BE2C (cell line): ENCODE measurements at regions not wholly inside any gene's neighbourhood (a gene's known extent, or its start where the extent isn't known, plus 50 kb on each side); places are given as distances from the start of the nearest gene placed in this dataset.
A peak's percentile ranks its signal among the peaks of the same experiment; 100 is the strongest.

ENCODE experiments used
- DNase-seq: peaks from one replicate; pipeline ENCODE4 v3.0.0-alpha.2; 2020
- H3K27me3 ChIP-seq: fragments of 250-450 bp; sonication (Bioruptor Pico); 2 replicates; pipeline ENCODE4 v1.5.1; 2020; ENCODE audit warnings: mild to moderate bottlenecking
- H3K36me3 ChIP-seq: fragments of 250-450 bp; sonication (Bioruptor Pico); 2 replicates; pipeline ENCODE4 v1.5.1; 2020; ENCODE audit warnings: mild to moderate bottlenecking
- H3K4me1 ChIP-seq: fragments of 250-450 bp; sonication (Bioruptor Pico); 2 replicates; pipeline ENCODE4 v1.5.1; 2020
- H3K4me3 ChIP-seq: 2 replicates; pipeline ENCODE4 v1.5.1; 2011; ENCODE audit warnings: low read depth, low read length
- H3K9me3 ChIP-seq: fragments of 250-450 bp; sonication (Bioruptor Pico); 2 replicates; pipeline ENCODE4 v1.5.1; 2020
- CTCF ChIP-seq: IDR thresholded peaks from 2 replicates; pipeline ENCODE4 v1.5.1; 2012; ENCODE audit warnings: mild to moderate bottlenecking, low read depth, low read length

- Histone ChIP-seq H3K36me3 (no peaks in the 10 kb centered on the region), H3K4me3 (no peak overlapping the region), H3K9me3 (no peaks in the 10 kb centered on the region), H3K27me3 (no peaks in the 10 kb centered on the region), H3K4me1 (no peaks in the 10 kb centered on the region; the same call in 1 of the 2 replicates)
- no peak for TF ChIP-seq CTCF
- no peak for DNase-seq
These were observed 1238.4 kb upstream of the NCAM2 start for GRCh38 chr21:19759836-19760235.

- Histone ChIP-seq H3K9me3 (no peaks in the 10 kb centered on the region; the same call in 1 of the 2 replicates), H3K4me1 (peaks cover 3% of the 10 kb centered on the region; the same call in 1 of the 2 replicates), H3K36me3 (no peaks in the 10 kb centered on the region), H3K27me3 (no peaks in the 10 kb centered on the region), H3K4me3 (no peak overlapping the region)
- TF ChIP-seq CTCF = no peak
- no peak for DNase-seq
These were observed 1230.7 kb upstream of the NCAM2 start for GRCh38 chr21:19767546-19767945.

- no peak for DNase-seq
- Histone ChIP-seq H3K27me3 (no peaks in the 10 kb centered on the region), H3K4me1 (no peaks in the 10 kb centered on the region), H3K36me3 (no peaks in the 10 kb centered on the region), H3K9me3 (no peaks in the 10 kb centered on the region; the same call in 1 of the 2 replicates), H3K4me3 (no peak overlapping the region)
- no peak for TF ChIP-seq CTCF
These were observed 1226.3 kb upstream of the NCAM2 start for GRCh38 chr21:19771881-19772280.

GRCh38 chr21:19776076-19776475 is 1222.1 kb upstream of the NCAM2 start:
- Histone ChIP-seq H3K4me1 (no peaks in the 10 kb centered on the region), H3K9me3 (no peaks in the 10 kb centered on the region), H3K4me3 (no peak overlapping the region), H3K27me3 (no peaks in the 10 kb centered on the region), H3K36me3 (no peaks in the 10 kb centered on the region)
- DNase-seq = no peak
- no peak for TF ChIP-seq CTCF

GRCh38 chr21:19781881-19782652 is 1216.1 kb upstream of the NCAM2 start:
- Histone ChIP-seq H3K9me3 (no peaks in the 10 kb centered on the region), H3K36me3 (no peaks in the 10 kb centered on the region), H3K4me1 (no peaks in the 10 kb centered on the region; the same call in 1 of the 2 replicates), H3K27me3 (no peaks in the 10 kb centered on the region), H3K4me3 (no peak overlapping the region)
- no peak for DNase-seq
- TF ChIP-seq CTCF = peak; percentile 21; the same call in 1 of the 2 replicates

GRCh38 chr21:19785941-19786340 is 1212.3 kb upstream of the NCAM2 start:
- no peak for TF ChIP-seq CTCF
- DNase-seq = no peak
- Histone ChIP-seq H3K27me3 (no peaks in the 10 kb centered on the region), H3K9me3 (no peaks in the 10 kb centered on the region), H3K36me3 (no peaks in the 10 kb centered on the region), H3K4me1 (no peaks in the 10 kb centered on the region; the same call in 1 of the 2 replicates), H3K4me3 (no peak overlapping the region)
